HG02763 (cell line): ENCODE measurements at regions not wholly inside any gene's neighbourhood (a gene's known extent, or its start where the extent isn't known, plus 50 kb on each side); places are given as distances from the start of the nearest gene placed in this dataset.

Source experiments
- ATAC-seq: cut with Tn5 transposase; IDR thresholded peaks from one replicate; pipeline ENCODE4 v1.9.1; 2021; ENCODE audit warnings: mild to moderate bottlenecking, moderate library complexity; ENCODE audit not compliant: unreplicated experiment

GRCh38 chr1:220979371-220979770, 100.1 kb downstream of the HLX start:
- no peak for ATAC-seq

GRCh38 chr1:220982686-220983085, 103.4 kb downstream of the HLX start:
- ATAC-seq, result no peak

- no peak for ATAC-seq
These were observed 104.8 kb downstream of the HLX start for GRCh38 chr1:220983877-220984635.

GRCh38 chr1:220990427-220991339, 111.4 kb downstream of the HLX start:
- ATAC-seq, result no peak

GRCh38 chr1:220991506-220991905, 112.3 kb downstream of the HLX start:
- ATAC-seq, result no peak

GRCh38 chr1:220991959-220992704, 112.9 kb downstream of the HLX start:
- ATAC-seq, result no peak

- no peak for ATAC-seq
These were observed 113.4 kb downstream of the HLX start for GRCh38 chr1:220992705-220993052.

GRCh38 chr1:220994671-220995070, 115.4 kb downstream of the HLX start:
- ATAC-seq, result no peak

- ATAC-seq, result no peak
These were observed 118.5 kb downstream of the HLX start for GRCh38 chr1:220997791-220998190.

- no peak for ATAC-seq
These were observed 120.9 kb downstream of the HLX start for GRCh38 chr1:220999872-221000863.

- ATAC-seq, result no peak
These were observed 121.9 kb downstream of the HLX start for GRCh38 chr1:221001167-221001566.

- no peak for ATAC-seq
These were observed 123.4 kb downstream of the HLX start for GRCh38 chr1:221002601-221003000.

- ATAC-seq, result no peak
These were observed 131.9 kb downstream of the HLX start for GRCh38 chr1:221011145-221011544.

- no peak for ATAC-seq
These were observed 132.9 kb downstream of the HLX start for GRCh38 chr1:221012120-221012519.

- no peak for ATAC-seq
These were observed 134.7 kb downstream of the HLX start for GRCh38 chr1:221013691-221014660.

GRCh38 chr1:221015159-221015790, 136.0 kb downstream of the HLX start:
- no peak for ATAC-seq

GRCh38 chr1:221016751-221017150, 137.5 kb downstream of the HLX start:
- ATAC-seq, result no peak

GRCh38 chr1:221018414-221018813, 139.2 kb downstream of the HLX start:
- no peak for ATAC-seq

- no peak for ATAC-seq
These were observed 143.1 kb downstream of the HLX start for GRCh38 chr1:221022331-221022730.
